HepG2 (cell line): ENCODE measurements at regions not wholly inside any gene's neighbourhood (a gene's known extent, or its start where the extent isn't known, plus 50 kb on each side); places are given as distances from the start of the nearest gene placed in this dataset.

Source experiments
- ATAC-seq: fragments of 200-7000 bp; cut with Tn5 transposase; 3 replicates; pipeline ENCODE4 v1.9.1; 2020; ENCODE audit warnings: mild to moderate bottlenecking, moderate library complexity
- BruUV-seq: library from RNA; stranded (reverse); fragments of 400-500 nt; replicated peaks from 2 replicates; lab custom pipeline; 2021; lab: Mats Ljungman, UMichigan
- CTCF ChIA-PET: fragments of 300-600 bp; formaldehyde crosslinking; extraction: SDS; loops from one replicate; lab custom pipeline; 2021; ENCODE audit warnings: low total read pairs, inconsistent platforms, low intra/inter-chr PET ratio; lab: Yijun Ruan, JAX
- POLR2A ChIA-PET: fragments of 350-600 bp; sonication (Branson Sonifier 250); formaldehyde crosslinking; loops from one replicate; lab custom pipeline; 2020; ENCODE audit warnings: antibody characterized with exemption, inconsistent platforms; lab: Yijun Ruan, JAX
- DNase-seq: peaks from one replicate; pipeline ENCODE4 v3.0.0-alpha.2; 2015; ENCODE audit warnings: low spot score
- FAIRE-seq: peaks from 3 replicates; lab custom pipeline; 2011; peaks lifted over from hg19 to GRCh38; lab: Jason Lieb, UNC
- H2AFZ ChIP-seq: one replicate; pipeline ENCODE4 v1.6.1; 2011; ENCODE audit warnings: low read length, inconsistent platforms
- H3K27ac ChIP-seq: fragments of 300-600 bp; 3 replicates; pipeline ENCODE4 v1.8.0; 2011; ENCODE audit warnings: mixed run types, mild to moderate bottlenecking, mixed read lengths, low read length, inconsistent platforms; ENCODE audit not compliant: insufficient read depth; ENCODE audit errors: extremely low read length
- H3K27me3 ChIP-seq, 2 experiments: fragments of 200-600 bp in 1 of 2; 2 replicates in 1 of 2; 3 replicates in 1 of 2; pipeline versions ENCODE4 v1.6.0 to v1.8.0; 2011; ENCODE audit warnings: low read length in 2 of 2, mild to moderate bottlenecking in 2 of 2, moderate library complexity in 2 of 2, inconsistent platforms in 1 of 2; ENCODE audit not compliant: insufficient read depth in 2 of 2, control insufficient read depth in 1 of 2
- H3K36me3 ChIP-seq, 2 experiments: fragments of 200-600 bp in 1 of 2; replicated peaks in 1 of 2; 2 replicates in 1 of 2; 3 replicates in 1 of 2; pipeline versions ENCODE4 v1.5.1 to v1.8.0; 2011; ENCODE audit warnings: low read length in 2 of 2, inconsistent platforms in 1 of 2; ENCODE audit not compliant: insufficient read depth in 2 of 2, control insufficient read depth in 1 of 2
- H3K4me1 ChIP-seq: 2 replicates; pipeline ENCODE4 v1.5.1; 2012; ENCODE audit warnings: low read length, inconsistent platforms; ENCODE audit not compliant: insufficient read depth
- H3K4me2 ChIP-seq: 2 replicates; pipeline ENCODE4 v1.6.0; 2011; ENCODE audit warnings: low read depth, low read length, inconsistent platforms
- H3K4me3 ChIP-seq, 3 experiments: fragments of 200-600 bp in 1 of 3; sonication (generic), shearing (Covaris generic) in 1 of 3; replicated peaks in 1 of 3; 2 replicates each; pipeline ENCODE4 v1.5.1; 2011 to 2016; ENCODE audit warnings: low read length in 3 of 3, inconsistent platforms in 2 of 3, low read depth in 2 of 3, mild to moderate bottlenecking in 2 of 3, control low read depth in 1 of 3, mixed read lengths in 1 of 3; ENCODE audit not compliant: insufficient read depth in 1 of 3
- H3K79me2 ChIP-seq: one replicate; pipeline ENCODE4 v1.6.1; 2011; ENCODE audit warnings: low read length, inconsistent platforms; ENCODE audit not compliant: insufficient read depth
- H3K9ac ChIP-seq: 2 replicates; pipeline ENCODE4 v1.6.0; 2011; ENCODE audit warnings: mild to moderate bottlenecking, low read depth, low read length, inconsistent platforms; ENCODE audit not compliant: insufficient read depth
- H3K9me3 ChIP-seq: 2 replicates; pipeline ENCODE4 v1.5.1; 2012; ENCODE audit warnings: mild to moderate bottlenecking, low read length
- H4K20me1 ChIP-seq: 2 replicates; pipeline ENCODE4 v1.6.0; 2011; ENCODE audit warnings: inconsistent platforms, mild to moderate bottlenecking, low read length, moderate library complexity; ENCODE audit not compliant: insufficient read depth
- ARNT2 ChIP-seq: sonication (generic); formaldehyde crosslinking; IDR thresholded peaks from 2 replicates; pipeline ENCODE4 v1.8.0; 2022; ENCODE audit warnings: mild to moderate bottlenecking, low read depth, missing genetic modification reagents, moderate library complexity
- DBP ChIP-seq: sonication (generic); formaldehyde crosslinking; IDR thresholded peaks from 2 replicates; pipeline ENCODE4 v1.4.0; 2020; ENCODE audit warnings: missing genetic modification reagents; ENCODE audit errors: not compliant biosample characterization
- GTF3A ChIP-seq: sonication (generic); formaldehyde crosslinking; conservative IDR thresholded peaks from 2 replicates; pipeline ENCODE4 v1.4.0; 2020; ENCODE audit warnings: mild to moderate bottlenecking, missing genetic modification reagents
- HNRNPUL1 ChIP-seq: fragments of 200-400 bp; formaldehyde crosslinking; IDR thresholded peaks from 2 replicates; pipeline ENCODE4 v1.6.1; 2017; ENCODE audit warnings: low read depth, mild to moderate bottlenecking, low read length, moderate library complexity
- HOXA9 ChIP-seq: sonication (generic); formaldehyde crosslinking; IDR thresholded peaks from 2 replicates; pipeline ENCODE4 v1.8.1; 2022; ENCODE audit warnings: missing genetic modification reagents, mild to moderate bottlenecking, moderate library complexity, borderline replicate concordance
- NBN ChIP-seq: fragments of 450-650 bp; conservative IDR thresholded peaks from 2 replicates; pipeline ENCODE4 v1.6.1; 2017
- RELA ChIP-seq: sonication (generic); formaldehyde crosslinking; IDR thresholded peaks from 2 replicates; pipeline ENCODE4 v1.4.0; 2020; ENCODE audit warnings: missing genetic modification reagents
- RXRB ChIP-seq: IDR thresholded peaks from 2 replicates; pipeline ENCODE4 v1.6.1; 2016; ENCODE audit warnings: borderline replicate concordance, missing genetic modification reagents, missing compliant biosample characterization
- SIX4 ChIP-seq: sonication (generic); formaldehyde crosslinking; IDR thresholded peaks from 2 replicates; pipeline ENCODE4 v1.4.0; 2020; ENCODE audit warnings: missing genetic modification reagents
- ZBTB7A ChIP-seq: sonication (generic); formaldehyde crosslinking; IDR thresholded peaks from 2 replicates; pipeline ENCODE4 v1.8.0; 2022; ENCODE audit warnings: mild to moderate bottlenecking, missing genetic modification reagents
- ZNF136 ChIP-seq: sonication (generic); formaldehyde crosslinking; IDR thresholded peaks from 2 replicates; pipeline ENCODE4 v1.8.1; 2022; ENCODE audit warnings: low read depth, mild to moderate bottlenecking, moderate library complexity, missing genetic modification reagents
- ZNF160 ChIP-seq: sonication (generic); formaldehyde crosslinking; IDR thresholded peaks from 2 replicates; pipeline ENCODE4 v1.8.0; 2022; ENCODE audit warnings: mild to moderate bottlenecking, inconsistent platforms, missing genetic modification reagents
- ZNF234 ChIP-seq: sonication (generic); formaldehyde crosslinking; conservative IDR thresholded peaks from 2 replicates; pipeline ENCODE4 v1.5.1; 2020; ENCODE audit warnings: mild to moderate bottlenecking, missing genetic modification reagents
- ZNF484 ChIP-seq: sonication (generic); formaldehyde crosslinking; IDR thresholded peaks from 2 replicates; pipeline ENCODE4 v1.5.1; 2020; ENCODE audit warnings: mild to moderate bottlenecking, low read depth, missing genetic modification reagents, borderline replicate concordance
- ZNF530 ChIP-seq: sonication (generic); formaldehyde crosslinking; IDR thresholded peaks from 2 replicates; pipeline ENCODE4 v1.5.0; 2020; ENCODE audit warnings: low read depth, mild to moderate bottlenecking, missing genetic modification reagents
- WGBS: methylation state at CpG from one replicate; pipeline ENCODE4 v1.1.6; 2017; ENCODE audit warnings: low lambda C conversion rate; 5-methylcytosine and 5-hydroxymethylcytosine counted together
- in situ Hi-C: cut with HindIII; loops from 2 replicates; pipeline ENCODE4 v1.10.0; 2017; ENCODE audit warnings: low pct_unique_long_range_greater_than_20kb; ENCODE audit not compliant: extremely low pct_ligation_motif_present
- intact Hi-C: fragments of 100-400 bp; cut with micrococcal nuclease; formaldehyde crosslinking; loops from one replicate; pipeline ENCODE4 v1.10.0; 2022; ENCODE audit not compliant: unreplicated experiment
- TF ChIP-seq, protein P1 (sequence below): sonication (generic); formaldehyde crosslinking; IDR thresholded peaks from 2 replicates; pipeline ENCODE4 v1.8.0; 2022; ENCODE audit warnings: mild to moderate bottlenecking, missing genetic modification reagents, borderline replicate concordance

DNA sequence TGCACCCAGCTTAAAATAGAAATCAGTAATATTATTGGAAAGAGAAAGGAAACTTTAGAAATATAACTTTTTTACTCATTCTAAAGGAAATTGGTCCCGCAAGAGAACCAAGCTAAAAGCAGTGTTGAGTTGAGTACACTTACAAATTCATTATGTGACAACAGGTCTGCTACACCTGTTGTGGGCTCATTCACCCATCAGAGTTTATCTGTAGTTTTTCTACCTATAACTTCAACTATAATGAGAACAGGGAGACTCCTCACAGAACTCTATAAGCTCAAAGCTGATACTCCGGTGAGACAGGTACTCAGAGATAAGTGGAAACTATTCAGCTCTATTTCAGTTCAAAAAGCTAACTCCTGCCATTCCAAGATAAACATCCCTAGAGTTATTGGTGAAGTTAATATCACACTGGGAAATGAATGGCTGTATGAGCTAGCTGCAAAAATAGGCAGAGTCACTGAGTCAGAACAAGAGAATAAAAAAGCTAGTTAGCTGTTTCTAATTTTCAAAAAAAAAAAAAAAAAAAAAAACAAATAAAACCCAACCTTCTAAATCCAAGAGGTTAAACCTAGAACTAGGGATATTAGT, 121.3 kb downstream of the PPP1R3A start:
- no peaks in the 10 kb centered on the region for H3K4me1 ChIP-seq
- DNase-seq (no peak), ATAC-seq (no peak), FAIRE-seq (no peak)
- no peaks in the 10 kb centered on the region for H4K20me1 ChIP-seq
- POLR2A ChIA-PET, result no interaction called here
- intact Hi-C loops (no loop called here), in situ Hi-C loops (no loop called here)
- no peaks in the 10 kb centered on the region for H3K9me3 ChIP-seq
- H3K9ac ChIP-seq, result no peak overlapping the region
- TF ChIP-seq DBP (CRISPR knock-in tag) (no peak), ZNF234 (CRISPR knock-in tag) (no peak), ZNF160 (CRISPR knock-in tag) (no peak), RELA (CRISPR knock-in tag) (no peak), ZNF484 (CRISPR knock-in tag) (no peak)
- H3K27ac ChIP-seq, result no peak overlapping the region
- no peak overlapping the region for H3K4me2 ChIP-seq
- WGBS, result 19% methylated on average over 2 of the region's 2 CpGs
- no peak overlapping the region for H2AFZ ChIP-seq
- no peaks in the 10 kb centered on the region for H3K79me2 ChIP-seq
- H3K27me3 ChIP-seq, result no peaks in the 10 kb centered on the region; a peak in 1 of 5 replicates
- no peak overlapping the region for H3K4me3 ChIP-seq
- no peaks in the 10 kb centered on the region for H3K36me3 ChIP-seq
- CTCF ChIA-PET, result no interaction called here
- BruUV-seq, result no TSS peak

DNA sequence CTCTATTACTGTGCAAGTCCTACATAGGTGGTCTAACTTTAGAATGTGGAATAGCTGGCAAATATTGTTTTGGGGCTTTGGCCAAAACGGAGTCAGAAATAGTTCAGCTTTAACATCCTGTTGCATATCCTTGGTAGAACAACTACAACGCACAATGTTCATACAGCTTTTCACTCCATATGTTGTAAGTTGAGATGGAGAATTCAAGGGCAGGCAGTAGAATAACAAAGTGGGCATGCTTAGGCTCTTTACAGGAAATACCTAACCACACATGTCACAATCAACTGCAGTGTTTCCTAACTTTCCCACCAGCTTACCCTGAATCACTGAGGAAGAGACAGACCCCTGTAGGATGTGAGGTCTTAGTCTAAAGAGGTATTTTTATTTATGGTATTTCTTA, 122.3 kb downstream of the PPP1R3A start:
- Histone ChIP-seq H3K9me3 (no peaks in the 10 kb centered on the region), H3K27ac (no peak overlapping the region), H3K36me3 (no peaks in the 10 kb centered on the region), H3K4me1 (no peaks in the 10 kb centered on the region), H3K4me3 (no peak overlapping the region), H3K4me2 (no peak overlapping the region), H4K20me1 (no peaks in the 10 kb centered on the region), H3K27me3 (no peaks in the 10 kb centered on the region; a peak in 1 of 5 replicates), H3K79me2 (no peaks in the 10 kb centered on the region), H2AFZ (no peak overlapping the region), H3K9ac (no peak overlapping the region)
- intact Hi-C loops (no loop called here), in situ Hi-C loops (no loop called here)
- TF ChIP-seq RXRB (CRISPR knock-in tag) (no peak), NBN (no peak), ARNT2 (CRISPR knock-in tag) (no peak), GTF3A (CRISPR knock-in tag) (no peak), ZBTB7A (CRISPR knock-in tag) (no peak), SIX4 (CRISPR knock-in tag) (no peak), ZNF530 (CRISPR knock-in tag) (no peak), ZNF136 (CRISPR knock-in tag) (no peak), RELA (CRISPR knock-in tag) (no peak), HOXA9 (CRISPR knock-in tag) (no peak), HNRNPUL1 (no peak)
- TF ChIP-seq, protein P1, sequence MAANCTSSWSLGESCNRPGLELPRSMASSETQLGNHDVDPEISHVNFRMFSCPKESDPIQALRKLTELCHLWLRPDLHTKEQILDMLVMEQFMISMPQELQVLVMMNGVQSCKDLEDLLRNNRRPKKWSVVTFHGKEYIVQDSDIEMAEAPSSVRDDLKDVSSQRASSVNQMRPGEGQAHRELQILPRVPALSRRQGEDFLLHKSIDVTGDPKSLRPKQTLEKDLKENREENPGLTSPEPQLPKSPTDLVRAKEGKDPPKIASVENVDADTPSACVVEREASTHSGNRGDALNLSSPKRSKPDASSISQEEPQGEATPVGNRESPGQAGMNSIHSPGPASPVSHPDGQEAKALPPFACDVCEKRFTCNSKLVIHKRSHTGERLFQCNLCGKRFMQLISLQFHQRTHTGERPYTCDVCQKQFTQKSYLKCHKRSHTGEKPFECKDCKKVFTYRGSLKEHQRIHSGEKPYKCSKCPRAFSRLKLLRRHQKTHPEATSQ (CRISPR knock-in tag), result no peak
- 2% methylated on average over 2 of the region's 2 CpGs for WGBS
- FAIRE-seq (no peak), ATAC-seq (no peak), DNase-seq (no peak)
- no TSS peak for BruUV-seq
- ChIA-PET POLR2A (no interaction called here), CTCF (no interaction called here)
